HEK293 (cell line): ENCODE measurements at regions not wholly inside any gene's neighbourhood (a gene's known extent, or its start where the extent isn't known, plus 50 kb on each side); places are given as distances from the start of the nearest gene placed in this dataset.

ENCODE experiments used
- CTCF ChIA-PET: fragments of 350-600 bp; formaldehyde crosslinking; extraction: SDS; loops from one replicate; lab custom pipeline; 2021; ENCODE audit warnings: antibody characterized with exemption; lab: Yijun Ruan, JAX
- POLR2A ChIA-PET: fragments of 300-600 bp; formaldehyde crosslinking; extraction: SDS; loops from one replicate; lab custom pipeline; 2020; ENCODE audit warnings: antibody characterized with exemption, inconsistent platforms; lab: Yijun Ruan, JAX
- H3K27ac ChIP-seq: fragments of 200-500 bp; sonication (Bioruptor generic); 2 replicates; pipeline ENCODE4 v1.5.1; 2014; ENCODE audit warnings: low read depth, low read length, control low read depth, inconsistent platforms; ENCODE audit errors: extremely low read depth
- H3K36me3 ChIP-seq, 2 experiments: fragments of 200-500 bp in 1 of 2; sonication (Bioruptor generic) in 1 of 2; 1 replicate in 1 of 2; 2 replicates in 1 of 2; pipeline ENCODE4 v1.5.1; 2014 to 2017; ENCODE audit warnings: inconsistent platforms in 2 of 2, low read length in 2 of 2; ENCODE audit not compliant: control insufficient read depth in 2 of 2, insufficient read depth in 1 of 2
- H3K4me1 ChIP-seq: fragments of 200-500 bp; sonication (Bioruptor generic); 2 replicates; pipeline ENCODE4 v1.5.1; 2014; ENCODE audit warnings: mild to moderate bottlenecking, low read length, inconsistent platforms; ENCODE audit not compliant: control insufficient read depth, insufficient read depth
- H3K4me3 ChIP-seq: 2 replicates; pipeline ENCODE4 v1.5.1; 2011; ENCODE audit warnings: low read depth, mild to moderate bottlenecking, control low read depth, low read length, moderate library complexity
- H3K9me3 ChIP-seq: fragments of 200-500 bp; sonication (Bioruptor generic); 2 replicates; pipeline ENCODE4 v1.5.1; 2014; ENCODE audit warnings: low read depth, low read length, inconsistent platforms; ENCODE audit not compliant: control insufficient read depth, insufficient read depth
- GLI4 ChIP-seq: fragments of 450-650 bp; formaldehyde crosslinking; IDR thresholded peaks from 2 replicates; pipeline ENCODE4 v1.5.1; 2016; ENCODE audit warnings: missing biosample characterization, missing genetic modification characterization
- IKZF3 ChIP-seq: fragments of 450-650 bp; IDR thresholded peaks from 2 replicates; pipeline ENCODE4 v1.5.0; 2018; ENCODE audit warnings: missing biosample characterization, mild to moderate bottlenecking, missing genetic modification characterization, moderate library complexity
- OVOL3 ChIP-seq: fragments of 450-650 bp; formaldehyde crosslinking; IDR thresholded peaks from 2 replicates; pipeline ENCODE4 v1.5.1; 2016; ENCODE audit warnings: missing biosample characterization, missing genetic modification characterization
- SALL2 ChIP-seq: fragments of 450-650 bp; formaldehyde crosslinking; IDR thresholded peaks from 2 replicates; pipeline ENCODE4 v1.5.0; 2017; ENCODE audit warnings: missing biosample characterization, mild to moderate bottlenecking, missing genetic modification characterization, borderline replicate concordance
- SP2 ChIP-seq: fragments of 450-650 bp; formaldehyde crosslinking; IDR thresholded peaks from 2 replicates; pipeline ENCODE4 v1.5.1; 2016; ENCODE audit warnings: missing biosample characterization, missing genetic modification characterization
- ZBTB7A ChIP-seq: fragments of 450-650 bp; formaldehyde crosslinking; IDR thresholded peaks from 2 replicates; pipeline ENCODE4 v1.5.1; 2016; ENCODE audit warnings: low read depth, missing biosample characterization, missing genetic modification characterization
- ZBTB8A ChIP-seq: fragments of 450-650 bp; formaldehyde crosslinking; IDR thresholded peaks from 2 replicates; pipeline ENCODE4 v1.5.1; 2016; ENCODE audit warnings: missing biosample characterization, missing genetic modification characterization
- ZFP37 ChIP-seq: fragments of 450-650 bp; formaldehyde crosslinking; IDR thresholded peaks from 2 replicates; pipeline ENCODE4 v1.5.1; 2016; ENCODE audit warnings: missing biosample characterization, missing genetic modification characterization
- ZNF132 ChIP-seq: fragments of 450-650 bp; formaldehyde crosslinking; IDR thresholded peaks from 2 replicates; pipeline ENCODE4 v1.5.1; 2017; ENCODE audit warnings: missing biosample characterization, missing genetic modification characterization, borderline replicate concordance
- ZNF174 ChIP-seq: fragments of 450-650 bp; formaldehyde crosslinking; IDR thresholded peaks from 2 replicates; pipeline ENCODE4 v1.5.0; 2017; ENCODE audit warnings: missing biosample characterization, mild to moderate bottlenecking, missing genetic modification characterization
- ZNF19 ChIP-seq: fragments of 450-650 bp; formaldehyde crosslinking; IDR thresholded peaks from 2 replicates; pipeline ENCODE4; 2016; ENCODE audit warnings: missing biosample characterization, missing genetic modification characterization, low read depth
- ZNF211 ChIP-seq: fragments of 450-650 bp; formaldehyde crosslinking; IDR thresholded peaks from 2 replicates; pipeline ENCODE4 v1.5.1; 2016; ENCODE audit warnings: low read depth, missing biosample characterization, missing genetic modification characterization
- ZNF266 ChIP-seq: fragments of 450-650 bp; formaldehyde crosslinking; IDR thresholded peaks from 2 replicates; pipeline ENCODE4 v1.5.1; 2016; ENCODE audit warnings: missing biosample characterization, missing genetic modification characterization, low read depth
- ZNF274 ChIP-seq, 2 experiments: fragments of 200-500 bp in 1 of 2; fragments of 450-650 bp in 1 of 2; sonication (Bioruptor generic) in 1 of 2; formaldehyde crosslinking in 1 of 2; IDR thresholded peaks; 2 replicates each; pipeline versions ENCODE4 v1.5.1 to v1.6.1; 2014 to 2016; ENCODE audit warnings: borderline replicate concordance in 1 of 2, inconsistent platforms in 1 of 2, low read length in 1 of 2, missing biosample characterization in 1 of 2, missing genetic modification characterization in 1 of 2
- ZNF366 ChIP-seq: fragments of 450-650 bp; formaldehyde crosslinking; conservative IDR thresholded peaks from 2 replicates; pipeline ENCODE4 v1.5.1; 2016; ENCODE audit warnings: missing biosample characterization, missing genetic modification characterization
- ZNF521 ChIP-seq: fragments of 450-650 bp; formaldehyde crosslinking; IDR thresholded peaks from 2 replicates; pipeline ENCODE4 v1.5.1; 2017; ENCODE audit warnings: missing biosample characterization, mild to moderate bottlenecking, missing genetic modification characterization
- ZNF530 ChIP-seq: fragments of 450-650 bp; formaldehyde crosslinking; IDR thresholded peaks from 2 replicates; pipeline ENCODE4 v1.5.1; 2016; ENCODE audit warnings: low read depth, missing biosample characterization, missing genetic modification characterization
- ZNF549 ChIP-seq: fragments of 450-650 bp; IDR thresholded peaks from 2 replicates; pipeline ENCODE4 v1.5.1; 2018; ENCODE audit warnings: missing biosample characterization, missing genetic modification characterization, mild to moderate bottlenecking, inconsistent platforms, moderate library complexity
- ZNF585B ChIP-seq: fragments of 450-650 bp; formaldehyde crosslinking; IDR thresholded peaks from 2 replicates; pipeline ENCODE4 v1.5.1; 2016; ENCODE audit warnings: missing biosample characterization, missing genetic modification characterization
- ZNF777 ChIP-seq: fragments of 450-650 bp; formaldehyde crosslinking; IDR thresholded peaks from 2 replicates; pipeline ENCODE4 v1.5.1; 2017; ENCODE audit warnings: missing biosample characterization, missing genetic modification characterization, borderline replicate concordance
- ZNF843 ChIP-seq: fragments of 450-650 bp; formaldehyde crosslinking; IDR thresholded peaks from 2 replicates; pipeline ENCODE4 v1.5.1; 2016; ENCODE audit warnings: missing biosample characterization, missing genetic modification characterization
- TF ChIP-seq, protein P1 (sequence below): fragments of 450-650 bp; formaldehyde crosslinking; IDR thresholded peaks from 2 replicates; pipeline ENCODE4 v1.5.1; 2016; ENCODE audit warnings: missing biosample characterization, missing genetic modification characterization
- TF ChIP-seq, protein P2 (sequence below): fragments of 450-650 bp; formaldehyde crosslinking; IDR thresholded peaks from 2 replicates; pipeline ENCODE4 v1.5.1; 2016; ENCODE audit warnings: missing biosample characterization, missing genetic modification characterization

DNA sequence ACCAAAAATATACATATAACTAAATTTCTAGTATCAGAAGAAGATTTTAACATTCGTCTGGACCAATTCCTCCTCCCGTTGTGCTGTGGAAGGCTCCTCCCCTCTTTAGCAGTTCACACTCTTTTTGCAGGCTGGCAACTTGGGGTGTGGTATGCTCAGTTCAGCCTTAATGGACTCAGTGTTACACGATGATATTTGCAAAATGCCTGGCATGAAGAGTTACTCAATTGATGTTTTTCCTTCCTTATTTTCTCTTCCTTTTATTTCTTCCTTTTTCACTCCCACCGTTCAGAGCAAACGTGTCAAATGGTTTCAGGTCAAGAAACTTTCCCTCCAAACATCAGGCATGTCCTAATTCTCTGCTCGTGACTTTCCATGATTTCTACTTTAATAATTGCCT lies 248.3 kb downstream of the PHF14 start:
- no peak for TF ChIP-seq ZFP37
- no peak for TF ChIP-seq ZNF530 (tag by site-specific recombination)
- no peak for TF ChIP-seq ZNF585B
- no peak for TF ChIP-seq ZNF132
- TF ChIP-seq ZNF843 (tag by site-specific recombination), result no peak
- TF ChIP-seq ZNF266 (tag by site-specific recombination), result no peak
- no peak for TF ChIP-seq ZNF521 (tag by site-specific recombination)
- TF ChIP-seq ZNF174 (tag by site-specific recombination), result no peak
- no peak for TF ChIP-seq GLI4 (tag by site-specific recombination)
- CTCF ChIA-PET, result interaction anchor here (0.7 to 2.1 kb wide), 2 partner anchors 10 to 125 kb away, joined by 3 to 11 read pairs; no protein-coding TSS in a partner anchor
- H3K9me3 ChIP-seq, result no peaks in the 10 kb centered on the region

DNA sequence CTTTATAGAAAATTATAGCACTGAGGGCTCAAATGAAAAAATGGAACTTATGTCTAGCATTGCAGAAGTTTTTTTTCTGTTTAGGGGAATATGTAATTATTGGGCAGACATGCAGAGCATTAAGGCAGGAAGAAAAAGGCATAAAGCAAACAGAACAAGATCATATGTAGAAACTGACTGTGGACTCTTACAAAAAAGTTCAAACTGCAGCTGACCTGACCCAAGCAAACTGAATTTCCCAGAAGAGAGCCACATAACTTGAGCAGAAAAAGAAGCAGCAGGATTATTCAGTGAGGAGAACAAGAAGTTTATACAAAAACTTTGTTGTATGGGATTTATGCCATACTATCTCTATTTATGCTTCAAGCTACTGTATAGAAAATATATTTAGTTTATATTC lies 250.9 kb downstream of the PHF14 start:
- TF ChIP-seq, protein P1, sequence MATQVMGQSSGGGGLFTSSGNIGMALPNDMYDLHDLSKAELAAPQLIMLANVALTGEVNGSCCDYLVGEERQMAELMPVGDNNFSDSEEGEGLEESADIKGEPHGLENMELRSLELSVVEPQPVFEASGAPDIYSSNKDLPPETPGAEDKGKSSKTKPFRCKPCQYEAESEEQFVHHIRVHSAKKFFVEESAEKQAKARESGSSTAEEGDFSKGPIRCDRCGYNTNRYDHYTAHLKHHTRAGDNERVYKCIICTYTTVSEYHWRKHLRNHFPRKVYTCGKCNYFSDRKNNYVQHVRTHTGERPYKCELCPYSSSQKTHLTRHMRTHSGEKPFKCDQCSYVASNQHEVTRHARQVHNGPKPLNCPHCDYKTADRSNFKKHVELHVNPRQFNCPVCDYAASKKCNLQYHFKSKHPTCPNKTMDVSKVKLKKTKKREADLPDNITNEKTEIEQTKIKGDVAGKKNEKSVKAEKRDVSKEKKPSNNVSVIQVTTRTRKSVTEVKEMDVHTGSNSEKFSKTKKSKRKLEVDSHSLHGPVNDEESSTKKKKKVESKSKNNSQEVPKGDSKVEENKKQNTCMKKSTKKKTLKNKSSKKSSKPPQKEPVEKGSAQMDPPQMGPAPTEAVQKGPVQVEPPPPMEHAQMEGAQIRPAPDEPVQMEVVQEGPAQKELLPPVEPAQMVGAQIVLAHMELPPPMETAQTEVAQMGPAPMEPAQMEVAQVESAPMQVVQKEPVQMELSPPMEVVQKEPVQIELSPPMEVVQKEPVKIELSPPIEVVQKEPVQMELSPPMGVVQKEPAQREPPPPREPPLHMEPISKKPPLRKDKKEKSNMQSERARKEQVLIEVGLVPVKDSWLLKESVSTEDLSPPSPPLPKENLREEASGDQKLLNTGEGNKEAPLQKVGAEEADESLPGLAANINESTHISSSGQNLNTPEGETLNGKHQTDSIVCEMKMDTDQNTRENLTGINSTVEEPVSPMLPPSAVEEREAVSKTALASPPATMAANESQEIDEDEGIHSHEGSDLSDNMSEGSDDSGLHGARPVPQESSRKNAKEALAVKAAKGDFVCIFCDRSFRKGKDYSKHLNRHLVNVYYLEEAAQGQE (tag by site-specific recombination), result no peak
- TF ChIP-seq ZBTB8A (tag by site-specific recombination) (no peak), ZNF549 (tag by site-specific recombination) (no peak), ZNF274 (IDR thresholded peaks at IDR 0.05; ENCODE audit: low read length) (no peak), ZNF274 (tag by site-specific recombination; IDR thresholded peaks at IDR 0.05; ENCODE audit: borderline replicate concordance) (no peak), IKZF3 (tag by site-specific recombination) (no peak), ZNF211 (no peak), OVOL3 (tag by site-specific recombination) (no peak), SALL2 (tag by site-specific recombination) (no peak), ZNF777 (tag by site-specific recombination) (no peak), ZNF174 (tag by site-specific recombination) (no peak), SP2 (tag by site-specific recombination) (no peak), ZNF366 (tag by site-specific recombination) (no peak), ZBTB7A (tag by site-specific recombination) (no peak), ZNF19 (tag by site-specific recombination) (no peak)
- TF ChIP-seq, protein P2, sequence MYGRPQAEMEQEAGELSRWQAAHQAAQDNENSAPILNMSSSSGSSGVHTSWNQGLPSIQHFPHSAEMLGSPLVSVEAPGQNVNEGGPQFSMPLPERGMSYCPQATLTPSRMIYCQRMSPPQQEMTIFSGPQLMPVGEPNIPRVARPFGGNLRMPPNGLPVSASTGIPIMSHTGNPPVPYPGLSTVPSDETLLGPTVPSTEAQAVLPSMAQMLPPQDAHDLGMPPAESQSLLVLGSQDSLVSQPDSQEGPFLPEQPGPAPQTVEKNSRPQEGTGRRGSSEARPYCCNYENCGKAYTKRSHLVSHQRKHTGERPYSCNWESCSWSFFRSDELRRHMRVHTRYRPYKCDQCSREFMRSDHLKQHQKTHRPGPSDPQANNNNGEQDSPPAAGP (tag by site-specific recombination), result no peak
- POLR2A ChIA-PET, result no interaction called here

More for the DNA sequence above, 248.3 kb downstream of the PHF14 start:
- no peak overlapping the region for H3K27ac ChIP-seq
- H3K4me3 ChIP-seq, result no peak overlapping the region
- no peaks in the 10 kb centered on the region for H3K36me3 ChIP-seq
- POLR2A ChIA-PET, result no interaction called here
- H3K4me1 ChIP-seq, result peaks cover 5% of the 10 kb centered on the region; the same call in 1 of the 2 replicates

More for the DNA sequence above, 250.9 kb downstream of the PHF14 start:
- CTCF ChIA-PET, result interaction anchor here (4.7 kb wide), 1 partner anchor 13 kb away, joined by 24 read pairs; no protein-coding TSS in a partner anchor
- Histone ChIP-seq H3K36me3 (no peaks in the 10 kb centered on the region), H3K4me3 (no peak overlapping the region), H3K4me1 (peaks cover 8% of the 10 kb centered on the region), H3K9me3 (no peaks in the 10 kb centered on the region), H3K27ac (no peak overlapping the region)
